GM23338 (cell line): ENCODE measurements at regions not wholly inside any gene's neighbourhood (a gene's known extent, or its start where the extent isn't known, plus 50 kb on each side); places are given as distances from the start of the nearest gene placed in this dataset.

Experiments
- ATAC-seq: fragments of 200-7000 bp; cut with Tn5 transposase; 3 replicates; pipeline ENCODE4 v1.9.1; 2020
- DNase-seq: peaks from one replicate; pipeline ENCODE4 v3.0.0-alpha.2; 2015; ENCODE audit warnings: low spot score
- H2AFZ ChIP-seq: fragments of 200-600 bp; sonication (generic); 2 replicates; pipeline ENCODE4 v1.8.0; 2016; ENCODE audit warnings: antibody characterized with exemption, mild to moderate bottlenecking, moderate library complexity
- H3F3A ChIP-seq: fragments of 200-600 bp; sonication (generic); replicated peaks from 2 replicates; pipeline ENCODE4 v1.8.0; 2017; ENCODE audit warnings: antibody characterized with exemption, mixed run types, low read depth
- H3K27ac ChIP-seq: fragments of 200-600 bp; sonication (generic); 2 replicates; pipeline ENCODE4 v1.6.1; 2016; ENCODE audit warnings: low read depth
- H3K27me3 ChIP-seq: fragments of 200-600 bp; sonication (generic); 2 replicates; pipeline ENCODE4 v1.8.0; 2016; ENCODE audit warnings: mild to moderate bottlenecking, mixed run types, moderate library complexity; ENCODE audit not compliant: insufficient read depth
- H3K36me3 ChIP-seq: fragments of 200-600 bp; sonication (generic); 2 replicates; pipeline ENCODE4 v1.8.0; 2016; ENCODE audit warnings: mild to moderate bottlenecking; ENCODE audit not compliant: insufficient read depth
- H3K4me1 ChIP-seq: fragments of 200-600 bp; sonication (generic); 2 replicates; pipeline ENCODE4 v1.8.0; 2016; ENCODE audit warnings: mild to moderate bottlenecking, moderate library complexity; ENCODE audit not compliant: insufficient read depth
- H3K4me2 ChIP-seq: fragments of 200-600 bp; sonication (generic); 2 replicates; pipeline ENCODE4 v1.7.1; 2017; ENCODE audit warnings: mixed run types
- H3K4me3 ChIP-seq: fragments of 200-600 bp; sonication (generic); 2 replicates; pipeline ENCODE4 v1.6.1; 2016; ENCODE audit warnings: mixed run types
- H3K79me2 ChIP-seq: fragments of 200-600 bp; sonication (generic); replicated peaks from 2 replicates; pipeline ENCODE4 v1.8.0; 2017; ENCODE audit warnings: mild to moderate bottlenecking; ENCODE audit not compliant: insufficient read depth
- H3K9me2 ChIP-seq: fragments of 200-600 bp; sonication (generic); 2 replicates; pipeline ENCODE4 v1.8.0; 2017; ENCODE audit not compliant: insufficient read depth
- H4K20me1 ChIP-seq: fragments of 200-600 bp; sonication (generic); replicated peaks from 2 replicates; pipeline ENCODE4 v1.8.0; 2017; ENCODE audit warnings: mild to moderate bottlenecking; ENCODE audit not compliant: insufficient read depth
- H3K27ac Mint-ChIP-seq: 2 replicates; pipeline ENCODE4 v1.8.0; 2020; ENCODE audit warnings: inconsistent platforms, mild to moderate bottlenecking, moderate library complexity, mixed read lengths
- H3K27me3 Mint-ChIP-seq: 3 replicates; pipeline ENCODE4 v1.8.0; 2022; ENCODE audit warnings: low read depth, mild to moderate bottlenecking, moderate library complexity, mixed read lengths, inconsistent platforms; ENCODE audit not compliant: insufficient read depth, poor library complexity
- H3K36me3 Mint-ChIP-seq: 3 replicates; pipeline ENCODE4 v1.8.0; 2021; ENCODE audit warnings: low read depth, mild to moderate bottlenecking, inconsistent platforms, moderate library complexity, mixed read lengths
- H3K4me1 Mint-ChIP-seq: 3 replicates; pipeline ENCODE4 v1.8.0; 2020; ENCODE audit warnings: mild to moderate bottlenecking, inconsistent platforms, mixed read lengths
- H3K4me3 Mint-ChIP-seq: 3 replicates; pipeline ENCODE4 v1.8.0; 2021; ENCODE audit warnings: moderate library complexity, mild to moderate bottlenecking, inconsistent platforms, mixed read lengths
- H3K9me3 Mint-ChIP-seq: 3 replicates; pipeline ENCODE4 v1.8.0; 2020; ENCODE audit warnings: moderate library complexity, mild to moderate bottlenecking, inconsistent platforms, mixed read lengths
- CTCF ChIP-seq, 2 experiments: fragments of 200-600 bp in 1 of 2; sonication (generic) in 1 of 2; conservative IDR thresholded peaks; 2 replicates each; pipeline versions ENCODE4 v1.5.1 to v1.6.1; 2016 to 2017; ENCODE audit warnings: antibody characterized with exemption in 2 of 2, low read depth in 2 of 2, mild to moderate bottlenecking in 2 of 2, moderate library complexity in 1 of 2
- ETS1 ChIP-seq: IDR thresholded peaks from 2 replicates; pipeline ENCODE4 v1.6.1; 2016; ENCODE audit warnings: antibody characterized with exemption
- EZH2phosphoT487 ChIP-seq: fragments of 200-600 bp; sonication (generic); IDR thresholded peaks from one replicate; pipeline ENCODE4 v1.8.1; 2018; ENCODE audit warnings: antibody characterized with exemption; ENCODE audit not compliant: unreplicated experiment
- JUNB ChIP-seq: IDR thresholded peaks from one replicate; pipeline ENCODE4 v1.6.1; 2016; ENCODE audit warnings: antibody characterized with exemption; ENCODE audit not compliant: unreplicated experiment
- NANOG ChIP-seq: IDR thresholded peaks from 2 replicates; pipeline ENCODE4 v1.6.1; 2016; ENCODE audit warnings: antibody characterized with exemption, borderline replicate concordance
- STAT1 ChIP-seq: IDR thresholded peaks from one replicate; pipeline ENCODE4 v1.6.1; 2016; ENCODE audit warnings: antibody characterized with exemption; ENCODE audit not compliant: unreplicated experiment
- ZNF114 ChIP-seq: fragments of 250-450 bp; sonication (Bioruptor Pico); IDR thresholded peaks from 2 replicates; pipeline ENCODE4 v1.5.0; 2020; ENCODE audit warnings: mild to moderate bottlenecking, moderate library complexity
- ZNF331 ChIP-seq: fragments of 250-450 bp; sonication (Bioruptor Pico); IDR thresholded peaks from 2 replicates; pipeline ENCODE4 v1.5.0; 2020; ENCODE audit warnings: low read depth, mild to moderate bottlenecking, moderate library complexity

- H3K4me2 ChIP-seq, result no peak overlapping the region
- Mint-ChIP-seq H3K4me3 (no peak overlapping the region), H3K9me3 (no peaks in the 10 kb centered on the region), H3K36me3 (no peaks in the 10 kb centered on the region), H3K27ac (no peak overlapping the region), H3K27me3 (no peaks in the 10 kb centered on the region), H3K4me1 (peaks cover 5% of the 10 kb centered on the region)
- no peaks in the 10 kb centered on the region for H3F3A ChIP-seq
- H4K20me1 ChIP-seq, result no peaks in the 10 kb centered on the region; the same call in 1 of the 2 replicates
- H3K9me2 ChIP-seq, result no peaks in the 10 kb centered on the region; the same call in 1 of the 2 replicates
- H3K27ac ChIP-seq, result no peak overlapping the region
- no peak for TF ChIP-seq CTCF (conservative IDR thresholded peaks at IDR 0.05; ENCODE audit: low read depth in 2 of 2)
- TF ChIP-seq EZH2phosphoT487, result no peak
- no peaks in the 10 kb centered on the region for H3K27me3 ChIP-seq
- H3K4me1 ChIP-seq, result no peaks in the 10 kb centered on the region
- no peaks in the 10 kb centered on the region for H3K79me2 ChIP-seq
- no peak overlapping the region for H2AFZ ChIP-seq
- ATAC-seq (no peak), DNase-seq (no peak)
- H3K36me3 ChIP-seq, result no peaks in the 10 kb centered on the region
- H3K4me3 ChIP-seq, result no peak overlapping the region
These were observed 148.1 kb upstream of the BLID start for GRCh38 chr11:122264121-122264520.

GRCh38 chr11:122261546-122261945, 145.5 kb upstream of the BLID start:
- no peaks in the 10 kb centered on the region for H3K79me2 ChIP-seq
- no peak overlapping the region for H3K4me3 ChIP-seq
- no peak for ATAC-seq
- Mint-ChIP-seq H3K9me3 (no peaks in the 10 kb centered on the region), H3K4me1 (peaks cover 2% of the 10 kb centered on the region; the same call in 1 of the 3 replicates), H3K27me3 (no peaks in the 10 kb centered on the region), H3K36me3 (no peaks in the 10 kb centered on the region), H3K4me3 (no peak overlapping the region), H3K27ac (no peak overlapping the region)
- no peaks in the 10 kb centered on the region for H3K4me1 ChIP-seq
- no peak overlapping the region for H2AFZ ChIP-seq
- no peak for DNase-seq
- H3F3A ChIP-seq, result no peaks in the 10 kb centered on the region
- H3K4me2 ChIP-seq, result no peak overlapping the region
- no peak overlapping the region for H3K27ac ChIP-seq
- H3K36me3 ChIP-seq, result no peaks in the 10 kb centered on the region
- H4K20me1 ChIP-seq, result no peaks in the 10 kb centered on the region
- H3K27me3 ChIP-seq, result no peaks in the 10 kb centered on the region
- no peak for TF ChIP-seq NANOG
- TF ChIP-seq JUNB, result no peak
- TF ChIP-seq EZH2phosphoT487, result no peak
- no peak for TF ChIP-seq ZNF331 (CRISPR knock-in tag)
- TF ChIP-seq ZNF114 (CRISPR knock-in tag), result no peak
- TF ChIP-seq STAT1, result no peak
- TF ChIP-seq ETS1, result no peak
- TF ChIP-seq CTCF (conservative IDR thresholded peaks at IDR 0.05; ENCODE audit: low read depth in 2 of 2), result no peak
- 0 out of 2 replicates have a peak, but pooled peaks cover 3% of the 10 kb centered on the region for H3K9me2 ChIP-seq
